GM19238 (cell line): ENCODE measurements at regions not wholly inside any gene's neighbourhood (a gene's known extent, or its start where the extent isn't known, plus 50 kb on each side); places are given as distances from the start of the nearest gene placed in this dataset.
"Not testable (repeated sequence)": the region's sequence is repeated elsewhere in the genome, so short reads cannot be mapped to it uniquely, and the experiment has no call there.

Experiments
- DNase-seq: peaks from one replicate; pipeline ENCODE4 v3.0.0; 2011; ENCODE audit warnings: low spot score; ENCODE audit not compliant: insufficient read length

- DNase-seq = no peak
Measured at GRCh38 chr13:39803156-39803555, 147.7 kb downstream of the COG6 start.

GRCh38 chr13:39803851-39804250 lies 148.4 kb downstream of the COG6 start:
- no peak for DNase-seq

- DNase-seq = no peak
Measured at GRCh38 chr13:39804332-39805210, 149.1 kb downstream of the COG6 start.

GRCh38 chr13:39809466-39809865 lies 154.0 kb downstream of the COG6 start:
- DNase-seq = no peak

- no peak for DNase-seq
Measured at GRCh38 chr13:39810091-39810877, 154.8 kb downstream of the COG6 start.

- DNase-seq = no peak
Measured at GRCh38 chr13:39811051-39811450, 155.6 kb downstream of the COG6 start.

- DNase-seq = no peak
Measured at GRCh38 chr13:39811696-39812095, 156.2 kb downstream of the COG6 start.

GRCh38 chr13:39815345-39816111 lies 160.1 kb downstream of the COG6 start:
- DNase-seq = no peak

- DNase-seq = no peak
Measured at GRCh38 chr13:39816936-39817335, 161.5 kb downstream of the COG6 start.

- DNase-seq = no peak
Measured at GRCh38 chr13:39818953-39819352, 163.5 kb downstream of the COG6 start.

- no peak for DNase-seq
Measured at GRCh38 chr13:39820606-39821005, 165.1 kb downstream of the COG6 start.

- DNase-seq = no peak
Measured at GRCh38 chr13:39821977-39822376, 166.5 kb downstream of the COG6 start.

GRCh38 chr13:39822437-39822836 lies 167.0 kb downstream of the COG6 start:
- DNase-seq = no peak

GRCh38 chr13:39823063-39823713 lies 167.7 kb downstream of the COG6 start:
- no peak for DNase-seq

- DNase-seq = no peak
Measured at GRCh38 chr13:39825886-39826285, 170.4 kb downstream of the COG6 start.

GRCh38 chr13:39835253-39835652 lies 179.8 kb downstream of the COG6 start:
- DNase-seq = no peak

GRCh38 chr13:39836038-39836437 lies 180.6 kb downstream of the COG6 start:
- no peak for DNase-seq

GRCh38 chr13:39837866-39838265 lies 182.4 kb downstream of the COG6 start:
- DNase-seq = not testable (repeated sequence)

- no peak for DNase-seq
Measured at GRCh38 chr13:39840201-39840600, 184.7 kb downstream of the COG6 start.

GRCh38 chr13:39847336-39847735 lies 191.9 kb downstream of the COG6 start:
- DNase-seq = no peak

- DNase-seq = no peak
Measured at GRCh38 chr13:39855236-39855635, 199.8 kb downstream of the COG6 start.
